ENCODE measurements at regions not wholly inside any gene's neighbourhood (a gene's known extent, or its start where the extent isn't known, plus 50 kb on each side); places are given as distances from the start of the nearest gene placed in this dataset.

GRCh38 chr10:129259128-129259815 lies 207.8 kb upstream of the MGMT start:
- no peaks in the 10 kb centered on the region for H3K36me3 ChIP-seq (ENCODE audit: insufficient read depth, low read length)
- H3K4me3 ChIP-seq (ENCODE audit: low read depth in 1 of 2, low read length in 2 of 2), result no peak overlapping the region
- H3K27me3 ChIP-seq (ENCODE audit: control insufficient read depth in 1 of 2, insufficient read depth in 2 of 2, low read length in 2 of 2), result no peaks in the 10 kb centered on the region
- no peak overlapping the region for H3K9ac ChIP-seq (ENCODE audit: low read length)
- no peaks in the 10 kb centered on the region for H3K9me3 ChIP-seq (ENCODE audit: low read length)
- H3K4me1 ChIP-seq (ENCODE audit: insufficient read depth, low read length), result peaks cover 6% of the 10 kb centered on the region
- no peak overlapping the region for H3K27ac ChIP-seq (ENCODE audit: low read depth, low read length)

- Histone ChIP-seq H3K9ac (ENCODE audit: low read length) (no peak overlapping the region), H3K4me3 (ENCODE audit: low read depth in 1 of 2, low read length in 2 of 2) (no peak overlapping the region), H3K36me3 (ENCODE audit: insufficient read depth, low read length) (no peaks in the 10 kb centered on the region), H3K9me3 (ENCODE audit: low read length) (no peaks in the 10 kb centered on the region), H3K4me1 (ENCODE audit: insufficient read depth, low read length) (no peaks in the 10 kb centered on the region), H3K27me3 (ENCODE audit: control insufficient read depth in 1 of 2, insufficient read depth in 2 of 2, low read length in 2 of 2) (no peaks in the 10 kb centered on the region), H3K27ac (ENCODE audit: low read depth, low read length) (no peak overlapping the region)
These were observed 194.9 kb upstream of the MGMT start for GRCh38 chr10:129272176-129272575.

DNA sequence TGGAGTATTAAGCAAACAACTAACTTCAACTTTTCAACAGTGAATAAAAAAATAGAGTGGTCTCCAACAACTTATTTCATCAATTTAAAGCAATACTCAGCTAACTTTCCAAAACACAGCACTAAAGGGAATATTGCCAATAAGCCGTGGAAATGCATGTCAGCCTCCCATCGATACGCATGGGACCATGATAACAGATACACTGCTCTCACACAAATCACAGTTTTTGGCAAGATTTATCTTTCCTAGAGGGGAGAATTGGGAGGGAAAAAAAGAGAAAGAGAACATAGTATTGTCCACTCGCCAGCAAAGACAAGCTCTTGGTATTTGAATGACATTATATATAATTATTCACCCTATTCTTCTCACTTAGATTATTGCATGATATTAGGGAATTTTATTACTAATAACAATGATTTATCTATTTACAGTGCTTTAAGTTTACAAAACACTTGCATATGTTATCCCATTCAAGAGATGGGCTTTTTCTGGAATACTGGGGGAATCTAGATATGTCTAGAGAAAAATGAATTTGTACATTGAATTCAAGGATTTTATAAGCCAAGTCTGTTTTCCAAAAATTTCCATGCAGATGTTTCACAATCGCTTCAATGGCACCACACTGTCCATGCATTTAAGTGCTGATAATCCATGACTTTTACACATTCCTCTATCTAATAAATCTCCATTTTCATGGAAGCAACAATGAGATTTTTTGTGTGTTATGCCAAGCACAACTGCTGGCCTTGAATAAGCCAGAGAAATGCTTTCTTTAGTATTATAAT lies 194.0 kb upstream of the MGMT start:
- H3K9me3 ChIP-seq (ENCODE audit: low read length), result no peaks in the 10 kb centered on the region
- no peaks in the 10 kb centered on the region for H3K27me3 ChIP-seq (ENCODE audit: control insufficient read depth in 1 of 2, insufficient read depth in 2 of 2, low read length in 2 of 2)
- H3K27ac ChIP-seq (ENCODE audit: low read depth, low read length), result no peak overlapping the region
- no peaks in the 10 kb centered on the region for H3K36me3 ChIP-seq (ENCODE audit: insufficient read depth, low read length)
- no peak overlapping the region for H3K4me3 ChIP-seq (ENCODE audit: low read depth in 1 of 2, low read length in 2 of 2)
- H3K9ac ChIP-seq (ENCODE audit: low read length), result no peak overlapping the region
- H3K4me1 ChIP-seq (ENCODE audit: insufficient read depth, low read length), result no peaks in the 10 kb centered on the region

DNA sequence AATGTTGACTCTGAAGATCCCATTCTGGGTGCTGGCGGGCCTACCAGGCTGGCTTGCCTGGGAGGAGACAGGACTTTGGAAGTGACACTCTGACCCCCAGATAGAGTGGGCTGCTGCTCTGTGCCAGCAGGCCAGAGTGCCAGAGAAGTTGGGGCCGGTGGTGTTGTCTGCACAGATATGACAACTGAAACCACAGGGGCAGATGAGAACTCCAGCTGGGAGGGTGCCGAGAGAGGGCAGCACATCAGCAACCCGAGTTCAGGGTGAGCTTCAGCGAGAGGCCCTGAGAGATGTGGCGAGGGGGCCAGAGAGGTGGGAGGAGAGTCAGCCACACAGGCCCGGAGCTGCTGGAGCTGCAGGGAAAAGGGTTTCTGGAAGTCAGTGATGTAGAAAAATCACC lies 193.2 kb upstream of the MGMT start:
- H3K4me1 ChIP-seq (ENCODE audit: insufficient read depth, low read length), result no peaks in the 10 kb centered on the region
- H3K27me3 ChIP-seq (ENCODE audit: control insufficient read depth in 1 of 2, insufficient read depth in 2 of 2, low read length in 2 of 2), result no peaks in the 10 kb centered on the region
- H3K9me3 ChIP-seq (ENCODE audit: low read length), result no peaks in the 10 kb centered on the region
- H3K36me3 ChIP-seq (ENCODE audit: insufficient read depth, low read length), result no peaks in the 10 kb centered on the region
- no peak overlapping the region for H3K4me3 ChIP-seq (ENCODE audit: low read depth in 1 of 2, low read length in 2 of 2)
- H3K27ac ChIP-seq (ENCODE audit: low read depth, low read length), result no peak overlapping the region
- H3K9ac ChIP-seq (ENCODE audit: low read length), result no peak overlapping the region

- no peaks in the 10 kb centered on the region for H3K27me3 ChIP-seq (ENCODE audit: control insufficient read depth in 1 of 2, insufficient read depth in 2 of 2, low read length in 2 of 2)
- no peaks in the 10 kb centered on the region for H3K9me3 ChIP-seq (ENCODE audit: low read length)
- no peak overlapping the region for H3K27ac ChIP-seq (ENCODE audit: low read depth, low read length)
- no peaks in the 10 kb centered on the region for H3K36me3 ChIP-seq (ENCODE audit: insufficient read depth, low read length)
- H3K4me3 ChIP-seq (ENCODE audit: low read depth in 1 of 2, low read length in 2 of 2), result no peak overlapping the region
- H3K4me1 ChIP-seq (ENCODE audit: insufficient read depth, low read length), result no peaks in the 10 kb centered on the region
- no peak overlapping the region for H3K9ac ChIP-seq (ENCODE audit: low read length)
These were observed 192.1 kb upstream of the MGMT start for GRCh38 chr10:129274748-129275474.

DNA sequence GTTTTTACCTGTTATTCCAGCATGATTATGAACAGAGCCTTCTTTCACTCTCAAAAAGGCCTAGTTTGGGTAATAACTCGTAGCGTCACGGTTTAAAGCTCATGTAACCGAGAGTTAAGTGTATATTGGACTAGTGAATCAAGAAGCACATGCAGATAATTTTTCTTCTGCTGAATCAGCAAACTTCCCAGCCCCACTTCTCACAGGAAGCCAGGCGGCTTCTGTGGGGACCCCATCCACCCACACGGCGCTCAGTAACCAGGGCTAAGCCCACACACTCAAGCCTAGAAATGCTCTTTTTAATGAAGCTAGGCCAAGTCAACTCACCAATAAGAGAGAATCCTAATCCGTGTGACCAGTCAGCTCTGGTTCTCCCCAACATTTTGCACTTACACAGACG lies 191.2 kb upstream of the MGMT start:
- Histone ChIP-seq H3K4me1 (ENCODE audit: insufficient read depth, low read length) (no peaks in the 10 kb centered on the region), H3K4me3 (ENCODE audit: low read depth in 1 of 2, low read length in 2 of 2) (no peak overlapping the region), H3K9ac (ENCODE audit: low read length) (no peak overlapping the region), H3K36me3 (ENCODE audit: insufficient read depth, low read length) (no peaks in the 10 kb centered on the region), H3K27ac (ENCODE audit: low read depth, low read length) (no peak overlapping the region), H3K9me3 (ENCODE audit: low read length) (no peaks in the 10 kb centered on the region), H3K27me3 (ENCODE audit: control insufficient read depth in 1 of 2, insufficient read depth in 2 of 2, low read length in 2 of 2) (no peaks in the 10 kb centered on the region)

- H3K27ac ChIP-seq (ENCODE audit: low read depth, low read length), result no peak overlapping the region
- no peaks in the 10 kb centered on the region for H3K27me3 ChIP-seq (ENCODE audit: control insufficient read depth in 1 of 2, insufficient read depth in 2 of 2, low read length in 2 of 2)
- H3K4me3 ChIP-seq (ENCODE audit: low read depth in 1 of 2, low read length in 2 of 2), result no peak overlapping the region
- H3K9me3 ChIP-seq (ENCODE audit: low read length), result no peaks in the 10 kb centered on the region
- no peak overlapping the region for H3K9ac ChIP-seq (ENCODE audit: low read length)
- H3K36me3 ChIP-seq (ENCODE audit: insufficient read depth, low read length), result no peaks in the 10 kb centered on the region
- no peaks in the 10 kb centered on the region for H3K4me1 ChIP-seq (ENCODE audit: insufficient read depth, low read length)
These were observed 190.0 kb upstream of the MGMT start for GRCh38 chr10:129277084-129277483.

GRCh38 chr10:129277841-129278240 lies 189.2 kb upstream of the MGMT start:
- no peak overlapping the region for H3K9ac ChIP-seq (ENCODE audit: low read length)
- H3K4me1 ChIP-seq (ENCODE audit: insufficient read depth, low read length), result no peaks in the 10 kb centered on the region
- no peaks in the 10 kb centered on the region for H3K27me3 ChIP-seq (ENCODE audit: control insufficient read depth in 1 of 2, insufficient read depth in 2 of 2, low read length in 2 of 2)
- H3K36me3 ChIP-seq (ENCODE audit: insufficient read depth, low read length), result no peaks in the 10 kb centered on the region
- H3K27ac ChIP-seq (ENCODE audit: low read depth, low read length), result no peak overlapping the region
- H3K9me3 ChIP-seq (ENCODE audit: low read length), result no peaks in the 10 kb centered on the region
- no peak overlapping the region for H3K4me3 ChIP-seq (ENCODE audit: low read depth in 1 of 2, low read length in 2 of 2)

- H3K36me3 ChIP-seq (ENCODE audit: insufficient read depth, low read length), result no peaks in the 10 kb centered on the region
- no peak overlapping the region for H3K27ac ChIP-seq (ENCODE audit: low read depth, low read length)
These were observed 188.4 kb upstream of the MGMT start for GRCh38 chr10:129278686-129279085.

DNA sequence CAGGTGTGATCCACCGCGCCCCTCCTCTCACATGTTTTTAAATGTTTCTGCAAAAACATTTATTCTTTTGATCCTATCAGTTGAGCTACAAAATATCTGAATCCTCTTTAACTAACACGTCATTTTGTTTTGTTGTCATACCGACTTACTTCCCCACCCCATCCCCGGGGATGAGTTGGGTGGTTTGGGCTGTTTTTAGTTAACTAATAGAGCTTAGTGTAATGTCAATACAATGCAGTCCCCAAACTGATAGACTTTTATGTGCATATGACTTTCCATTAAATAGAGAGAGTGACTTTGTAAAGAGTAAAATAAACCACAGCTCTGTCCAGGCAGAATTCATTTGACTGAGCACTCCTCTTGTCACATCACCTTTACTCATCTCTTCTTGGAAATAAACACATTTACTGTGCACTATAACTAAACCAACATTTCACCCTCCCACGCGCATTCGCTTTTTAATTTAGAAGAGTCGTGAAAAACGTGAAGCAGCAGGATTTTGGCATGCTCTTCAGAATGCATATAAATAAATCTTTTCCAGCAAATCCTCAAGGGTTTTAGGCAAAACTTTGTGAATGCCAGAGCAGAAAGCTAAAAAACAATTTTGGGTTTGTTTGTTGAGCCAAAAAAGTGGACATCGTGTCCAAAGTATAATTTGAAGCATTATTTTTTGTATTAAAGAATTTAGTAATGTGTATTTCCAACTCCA lies 187.4 kb upstream of the MGMT start:
- H3K9me3 ChIP-seq (ENCODE audit: low read length), result no peaks in the 10 kb centered on the region
- H3K27me3 ChIP-seq (ENCODE audit: control insufficient read depth in 1 of 2, insufficient read depth in 2 of 2, low read length in 2 of 2), result no peaks in the 10 kb centered on the region
- no peaks in the 10 kb centered on the region for H3K4me1 ChIP-seq (ENCODE audit: insufficient read depth, low read length)
- H3K27ac ChIP-seq (ENCODE audit: low read depth, low read length), result no peak overlapping the region
- H3K36me3 ChIP-seq (ENCODE audit: insufficient read depth, low read length), result no peaks in the 10 kb centered on the region
- H3K9ac ChIP-seq (ENCODE audit: low read length), result no peak overlapping the region
- no peak overlapping the region for H3K4me3 ChIP-seq (ENCODE audit: low read depth in 1 of 2, low read length in 2 of 2)

More at GRCh38 chr10:129278686-129279085, 188.4 kb upstream of the MGMT start:
- no peaks in the 10 kb centered on the region for H3K4me1 ChIP-seq (ENCODE audit: insufficient read depth, low read length)
- no peaks in the 10 kb centered on the region for H3K9me3 ChIP-seq (ENCODE audit: low read length)
- H3K4me3 ChIP-seq (ENCODE audit: low read depth in 1 of 2, low read length in 2 of 2), result no peak overlapping the region
- H3K27me3 ChIP-seq (ENCODE audit: control insufficient read depth in 1 of 2, insufficient read depth in 2 of 2, low read length in 2 of 2), result no peaks in the 10 kb centered on the region
- H3K9ac ChIP-seq (ENCODE audit: low read length), result no peak overlapping the region

GRCh38 chr10:129280155-129280502 lies 186.9 kb upstream of the MGMT start:
- no peaks in the 10 kb centered on the region for H3K27me3 ChIP-seq (ENCODE audit: control insufficient read depth in 1 of 2, insufficient read depth in 2 of 2, low read length in 2 of 2)
- no peaks in the 10 kb centered on the region for H3K9me3 ChIP-seq (ENCODE audit: low read length)
- H3K4me3 ChIP-seq (ENCODE audit: low read depth in 1 of 2, low read length in 2 of 2), result no peak overlapping the region
- no peak overlapping the region for H3K27ac ChIP-seq (ENCODE audit: low read depth, low read length)
- no peaks in the 10 kb centered on the region for H3K36me3 ChIP-seq (ENCODE audit: insufficient read depth, low read length)
- no peaks in the 10 kb centered on the region for H3K4me1 ChIP-seq (ENCODE audit: insufficient read depth, low read length)
- H3K9ac ChIP-seq (ENCODE audit: low read length), result no peak overlapping the region

Measured in muscle layer of colon (tissue), 2 donors.